NCI-H1417 treated with DMSO at 0.1 percent for 48 hours (cell line): ENCODE measurements at regions not wholly inside any gene's neighbourhood (a gene's known extent, or its start where the extent isn't known, plus 50 kb on each side); places are given as distances from the start of the nearest gene placed in this dataset.

ENCODE experiments used
- DNase-seq: peaks from one replicate; lab custom pipeline; 2025; lab: John Stamatoyannopoulos, UW

GRCh38 chr17:79174193-79174765 lies 99.7 kb downstream of the ENGASE start:
- no peak for DNase-seq

- no peak for DNase-seq
Measured at GRCh38 chr17:79171188-79171587, 96.6 kb downstream of the ENGASE start.

DNA sequence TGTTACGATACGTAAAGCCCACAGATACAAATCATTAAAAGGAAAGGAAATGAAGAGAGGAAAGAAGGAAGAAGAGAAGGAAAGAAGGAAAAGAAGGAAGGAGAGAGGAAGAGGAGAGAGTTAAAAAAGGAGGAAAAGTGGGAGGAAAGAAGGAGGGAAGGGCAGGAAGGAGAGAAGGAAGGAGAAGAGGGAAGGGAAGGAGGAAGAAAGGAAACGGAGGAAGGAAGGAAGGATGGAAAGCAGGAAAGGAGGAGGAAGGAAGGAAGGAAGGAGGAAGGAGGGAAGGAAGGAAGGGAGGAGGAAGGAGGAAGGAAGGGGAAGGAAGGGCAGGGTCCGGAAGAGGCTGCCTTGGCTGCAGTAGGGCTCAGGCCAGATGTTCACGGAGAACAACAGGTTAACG lies 95.2 kb downstream of the ENGASE start:
- DNase-seq = no peak

DNA sequence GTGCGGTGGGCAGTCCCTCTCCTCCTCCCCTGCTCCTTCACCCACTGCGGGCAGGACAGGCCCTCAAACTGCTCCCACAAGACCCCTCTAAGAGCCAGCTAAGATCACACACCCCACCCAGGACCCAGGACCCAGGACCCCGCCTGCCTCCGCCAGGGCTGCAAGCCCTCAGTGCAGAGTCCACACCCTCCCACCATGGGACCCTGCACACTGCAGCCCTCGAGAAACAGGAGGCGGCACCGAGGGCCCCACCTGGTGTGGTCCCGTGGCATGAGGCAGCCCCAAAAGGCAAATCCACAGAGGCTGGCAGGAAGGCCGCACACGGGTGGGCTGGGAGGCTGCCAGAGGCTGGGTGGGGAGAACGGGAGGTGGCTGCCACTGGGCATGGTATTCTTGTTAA lies 94.7 kb downstream of the ENGASE start:
- DNase-seq = no peak

GRCh38 chr17:79168486-79169055 lies 93.9 kb downstream of the ENGASE start:
- no peak for DNase-seq

- no peak for DNase-seq
Measured at GRCh38 chr17:79167486-79167885, 92.9 kb downstream of the ENGASE start.

- DNase-seq = no peak
Measured at GRCh38 chr17:79165756-79166473, 91.3 kb downstream of the ENGASE start.

DNA sequence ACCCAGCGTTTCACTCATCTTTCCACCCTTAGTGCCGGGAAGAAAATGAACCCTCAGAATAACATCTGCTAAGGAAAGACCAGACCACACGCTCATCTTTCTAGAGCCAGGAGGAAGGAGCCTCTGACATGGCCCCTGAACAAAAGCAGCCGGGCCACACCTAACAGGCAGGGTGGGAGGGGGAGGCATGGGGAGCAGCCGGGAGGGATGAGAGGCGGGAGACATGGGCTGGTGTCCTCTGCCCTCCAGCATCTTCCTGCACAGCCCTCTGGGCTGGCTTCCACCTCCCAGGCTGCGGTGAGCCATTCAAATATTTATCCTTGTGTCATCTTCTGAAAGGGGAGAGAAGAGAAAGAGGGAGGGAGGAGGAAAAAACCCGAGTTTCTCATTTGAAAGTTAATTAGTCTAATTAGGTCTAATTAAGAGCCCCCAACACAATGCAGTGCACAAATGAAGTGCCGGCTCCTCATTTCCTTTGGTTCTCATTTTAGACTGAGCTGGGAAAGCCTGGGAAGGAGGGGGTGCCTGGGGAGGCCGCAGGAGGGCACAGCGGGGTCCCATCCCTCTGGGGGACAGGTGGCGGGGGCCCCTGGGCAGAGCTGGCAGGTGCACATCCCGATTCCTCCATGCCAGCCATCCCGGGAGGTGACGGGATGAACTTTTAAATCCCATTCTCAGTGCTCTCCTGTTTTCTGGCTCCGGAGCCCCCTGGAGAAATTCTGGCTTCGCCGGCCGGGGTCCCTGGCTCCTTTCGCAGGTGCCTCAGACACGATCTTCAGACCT lies 90.5 kb downstream of the ENGASE start:
- DNase-seq = no peak

DNA sequence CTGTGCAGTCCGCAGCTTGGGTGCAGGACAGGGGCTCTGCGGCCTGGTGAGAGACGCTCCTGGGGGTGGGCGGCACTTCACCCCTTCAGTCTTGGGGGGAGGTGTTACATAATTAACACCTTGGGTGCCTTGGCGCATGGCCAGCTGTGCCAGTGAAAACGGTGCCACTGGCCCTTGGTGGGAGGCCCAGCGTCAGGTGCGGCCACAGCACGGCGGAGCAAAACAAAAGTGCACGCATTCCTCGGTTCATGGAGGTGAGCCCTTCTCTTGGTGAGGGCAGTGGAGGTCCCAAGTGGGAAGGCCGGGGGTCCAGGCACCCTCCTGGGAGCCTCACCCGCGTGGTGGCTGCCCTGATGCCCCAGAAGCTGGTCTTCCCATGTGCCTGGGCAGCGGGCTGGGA lies 89.8 kb downstream of the ENGASE start:
- no peak for DNase-seq

DNA sequence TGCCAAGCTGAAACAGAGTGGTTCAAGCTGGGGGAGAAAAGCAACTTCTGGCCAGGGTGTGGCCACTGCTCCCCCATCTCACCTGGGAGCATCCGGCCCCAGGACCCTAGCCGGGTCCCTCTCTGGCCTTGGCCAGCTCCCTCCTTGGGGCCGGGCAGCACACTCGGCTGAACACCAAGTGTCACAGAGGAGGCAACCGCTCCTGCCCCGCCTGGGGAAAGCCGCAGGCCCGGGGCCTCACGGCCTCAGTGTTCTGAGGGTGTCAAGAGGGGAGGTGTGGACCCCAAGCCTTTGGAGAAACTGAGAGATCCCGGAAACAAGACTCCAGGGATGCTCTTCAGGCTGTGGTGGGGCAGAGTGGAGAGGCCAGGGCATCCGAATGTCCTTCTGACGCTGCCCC lies 88.4 kb downstream of the ENGASE start:
- no peak for DNase-seq

GRCh38 chr17:79162012-79162963 lies 87.7 kb downstream of the ENGASE start:
- DNase-seq = no peak

- DNase-seq = no peak
Measured at GRCh38 chr17:79160980-79161636, 86.5 kb downstream of the ENGASE start.

DNA sequence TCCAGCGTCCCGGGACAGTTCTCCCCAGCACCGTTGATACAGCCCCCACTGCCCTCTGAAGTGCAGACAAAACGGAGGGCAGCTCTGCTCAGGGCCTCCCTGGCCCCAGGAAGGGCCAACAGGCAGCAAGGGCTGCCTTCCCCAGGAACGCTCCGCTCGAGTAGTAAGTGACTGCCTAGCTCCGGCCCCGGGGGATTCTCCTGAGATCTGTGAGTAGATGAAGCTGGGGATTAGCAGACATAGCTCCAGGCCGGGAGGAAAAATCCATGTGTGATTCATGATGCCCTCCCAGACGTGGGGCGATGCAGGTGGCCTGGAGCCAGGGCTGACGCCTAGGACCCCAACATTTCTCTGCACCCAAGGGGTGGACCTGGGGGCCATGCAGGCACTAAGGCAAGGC lies 85.3 kb downstream of the ENGASE start:
- no peak for DNase-seq

DNA sequence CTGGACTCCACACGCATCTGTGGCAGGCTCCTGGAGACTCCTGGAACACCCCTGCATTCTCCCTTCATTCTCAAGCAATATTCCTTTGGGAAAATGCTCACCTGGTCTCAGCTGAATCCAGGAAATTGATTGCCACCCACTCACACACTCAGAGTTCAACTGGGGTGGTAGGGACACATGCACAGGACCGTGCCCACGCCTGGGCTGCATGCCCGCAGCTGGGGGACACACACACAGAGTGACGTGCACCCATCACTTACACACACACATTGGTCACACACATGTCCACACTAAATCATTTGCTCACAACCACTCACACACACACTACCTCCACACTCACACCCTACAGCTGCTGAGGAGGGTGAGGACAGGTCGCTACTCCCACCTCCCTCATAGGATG lies 84.8 kb downstream of the ENGASE start:
- no peak for DNase-seq

- no peak for DNase-seq
Measured at GRCh38 chr17:79156463-79157095, 82.0 kb downstream of the ENGASE start.

DNA sequence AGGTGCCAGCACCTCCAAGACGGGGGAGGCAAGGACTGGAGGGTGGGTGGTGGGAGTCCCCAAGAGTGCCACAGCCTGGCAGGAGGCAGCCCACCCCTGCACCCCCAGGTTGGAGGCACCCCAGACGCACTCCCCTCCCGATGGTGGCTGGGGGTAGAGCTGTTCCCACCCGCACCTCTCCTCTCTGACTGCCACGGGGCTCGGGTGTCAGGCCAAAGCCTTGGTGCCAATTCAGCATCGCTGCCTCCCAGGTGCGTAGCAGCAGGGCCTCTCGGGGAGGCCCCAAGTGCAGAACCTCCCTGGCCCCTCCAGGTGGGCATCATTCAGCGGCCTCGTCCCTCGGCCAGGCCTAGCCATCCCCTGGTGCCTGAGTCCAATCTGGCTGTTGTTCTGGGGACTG lies 81.1 kb downstream of the ENGASE start:
- DNase-seq = no peak

DNA sequence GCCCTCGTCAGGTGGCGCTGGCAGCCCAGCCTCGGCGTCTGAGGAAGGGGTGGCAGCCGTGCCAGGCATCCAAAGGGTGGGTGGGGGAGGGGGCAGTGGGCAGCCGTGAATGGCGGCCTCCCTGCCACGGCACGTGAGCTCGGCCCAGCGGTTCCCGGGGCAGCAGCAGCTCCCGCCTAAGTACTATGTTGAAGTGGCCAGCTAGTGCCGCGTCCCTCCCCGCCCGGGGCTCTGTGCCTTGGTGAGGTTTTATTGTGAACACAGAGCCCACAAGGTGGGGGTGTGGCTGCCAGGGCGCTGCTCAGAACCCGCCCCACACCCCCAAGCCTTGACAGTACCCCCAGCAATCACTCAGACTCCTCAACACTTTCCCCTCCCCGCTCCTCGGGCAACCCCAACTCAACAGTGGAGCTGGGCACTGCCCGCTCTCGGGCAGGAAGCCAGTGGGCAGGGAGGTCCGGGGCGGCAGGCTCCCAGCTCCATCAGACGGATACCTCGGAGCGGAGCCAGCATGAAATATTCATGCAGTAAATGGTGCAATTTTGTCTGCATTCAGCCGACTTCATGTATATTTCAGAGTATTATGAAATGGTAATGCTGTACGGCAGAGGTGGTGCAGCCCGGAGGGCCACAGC lies 80.4 kb downstream of the ENGASE start:
- DNase-seq = no peak

- DNase-seq = no peak
Measured at GRCh38 chr17:79154446-79154845, 79.8 kb downstream of the ENGASE start.

GRCh38 chr17:79153367-79154130 lies 78.9 kb downstream of the ENGASE start:
- no peak for DNase-seq

GRCh38 chr17:79152636-79153035 lies 78.0 kb downstream of the ENGASE start:
- DNase-seq = no peak
